Fibroblast of lung (primary cell): ENCODE measurements at regions not wholly inside any gene's neighbourhood (a gene's known extent, or its start where the extent isn't known, plus 50 kb on each side); places are given as distances from the start of the nearest gene placed in this dataset.

ENCODE experiments used
- CTCF ChIP-seq, 2 donors: IDR thresholded peaks in 1 of 2; conservative IDR thresholded peaks in 1 of 2; 1 replicate in 1 of 2; 2 replicates in 1 of 2; pipeline ENCODE4 v1.5.1; 2011 to 2012; ENCODE audit warnings: low read length in 2 of 2, control low read depth in 1 of 2, inconsistent platforms in 1 of 2, low read depth in 1 of 2, mild to moderate bottlenecking in 1 of 2
- EZH2 ChIP-seq: IDR thresholded peaks from 2 replicates; pipeline ENCODE4 v1.5.1; 2012; ENCODE audit warnings: low read length, control low read depth, mild to moderate bottlenecking; ENCODE audit errors: missing control alignments

DNA sequence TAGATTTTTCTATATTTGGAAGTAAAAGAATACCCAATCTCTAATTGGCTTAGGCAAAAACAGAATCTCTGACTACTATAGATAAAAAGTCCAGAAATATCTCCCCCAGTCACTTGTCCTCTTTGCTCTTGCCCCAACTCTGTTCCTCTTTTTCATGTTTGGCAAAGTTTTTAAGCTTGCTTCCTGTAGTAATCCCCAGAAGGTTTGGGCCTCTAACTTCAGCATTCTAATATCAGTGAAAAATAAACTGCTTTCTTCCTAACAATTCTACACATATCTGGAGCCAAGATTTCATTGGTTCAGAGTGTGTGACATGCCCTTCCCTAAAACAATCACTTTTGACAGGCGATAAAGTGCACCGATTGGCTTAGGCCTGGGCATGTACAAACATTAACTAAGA lies 1680.3 kb downstream of the MAT2B start:
- TF ChIP-seq CTCF (conservative IDR thresholded peaks at IDR 0.05 in 1 of 2, IDR thresholded peaks at IDR 0.05 in 1 of 2; ENCODE audit: low read depth in 1 of 2, low read length in 2 of 2) (no peak), EZH2 (no peak)
